Cardiac septum (tissue), 1 donor: ENCODE measurements at regions not wholly inside any gene's neighbourhood (a gene's known extent, or its start where the extent isn't known, plus 50 kb on each side); places are given as distances from the start of the nearest gene placed in this dataset.

Experiments used
- DNase-seq: peaks from one replicate; pipeline ENCODE4 v3.0.0-alpha.2; 2020; ENCODE audit warnings: low spot score
- intact Hi-C: fragments of 100-400 bp; cut with DNase I; formaldehyde crosslinking; loops from one replicate; pipeline ENCODE4 v1.14.0; 2022
- donor health status: DM: no; HTN: no; CAD: no.

DNA sequence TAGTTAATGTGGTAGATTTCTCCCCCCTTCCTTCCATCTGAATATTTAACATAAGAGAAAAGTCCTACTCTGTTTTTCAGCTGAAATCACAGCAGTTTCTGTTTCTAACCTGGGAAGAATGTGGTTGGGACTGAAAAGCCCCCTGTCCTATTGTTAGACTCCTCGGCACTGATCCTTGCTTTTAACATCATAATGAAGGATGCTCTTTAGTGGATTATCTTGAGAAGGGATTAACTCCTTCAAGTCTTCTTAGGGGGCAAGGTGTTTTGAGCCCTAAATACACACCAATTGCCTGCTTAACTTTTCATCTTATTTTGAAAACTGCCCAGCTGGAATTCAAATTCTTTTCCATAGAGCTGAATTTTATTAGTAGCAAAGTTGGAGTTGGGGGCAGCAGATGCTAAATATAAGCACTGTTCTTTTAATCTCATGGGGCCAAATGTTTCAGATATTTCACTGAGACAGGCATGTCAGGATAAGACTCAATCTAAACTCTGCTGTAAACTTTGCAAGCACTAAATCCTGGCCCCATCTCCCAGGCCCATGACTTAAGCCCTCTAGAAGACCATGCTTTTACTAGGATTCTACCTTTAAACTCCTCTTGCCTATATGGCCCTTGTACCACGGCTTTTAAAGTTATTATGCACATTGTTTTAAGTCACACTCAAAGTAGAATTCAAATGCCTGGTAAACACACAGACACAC lies 243.2 kb upstream of the NR2F2 start:
- no peak for DNase-seq
- intact Hi-C loops: no loop called here

DNA sequence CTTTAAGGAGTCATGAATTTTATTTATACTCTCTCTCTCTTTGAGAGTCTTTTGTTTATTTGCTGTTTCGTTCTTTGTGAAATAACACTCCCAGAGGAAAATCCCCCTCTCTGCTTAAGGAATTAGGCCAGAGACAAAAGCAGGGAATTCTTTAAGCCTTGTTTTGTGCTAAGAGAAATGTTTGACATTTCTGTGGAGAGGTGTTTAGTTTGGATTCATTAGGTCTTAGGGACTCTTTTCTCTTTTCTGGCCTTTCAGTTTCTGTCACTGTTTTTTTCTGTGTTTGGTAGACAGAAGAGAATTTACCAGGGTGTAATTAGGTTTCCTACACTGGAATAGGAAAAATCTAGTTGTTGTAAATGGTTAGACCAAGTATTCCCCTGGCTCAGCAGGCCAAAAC lies 241.8 kb upstream of the NR2F2 start:
- no peak for DNase-seq
- intact Hi-C loops: no loop called here

DNA sequence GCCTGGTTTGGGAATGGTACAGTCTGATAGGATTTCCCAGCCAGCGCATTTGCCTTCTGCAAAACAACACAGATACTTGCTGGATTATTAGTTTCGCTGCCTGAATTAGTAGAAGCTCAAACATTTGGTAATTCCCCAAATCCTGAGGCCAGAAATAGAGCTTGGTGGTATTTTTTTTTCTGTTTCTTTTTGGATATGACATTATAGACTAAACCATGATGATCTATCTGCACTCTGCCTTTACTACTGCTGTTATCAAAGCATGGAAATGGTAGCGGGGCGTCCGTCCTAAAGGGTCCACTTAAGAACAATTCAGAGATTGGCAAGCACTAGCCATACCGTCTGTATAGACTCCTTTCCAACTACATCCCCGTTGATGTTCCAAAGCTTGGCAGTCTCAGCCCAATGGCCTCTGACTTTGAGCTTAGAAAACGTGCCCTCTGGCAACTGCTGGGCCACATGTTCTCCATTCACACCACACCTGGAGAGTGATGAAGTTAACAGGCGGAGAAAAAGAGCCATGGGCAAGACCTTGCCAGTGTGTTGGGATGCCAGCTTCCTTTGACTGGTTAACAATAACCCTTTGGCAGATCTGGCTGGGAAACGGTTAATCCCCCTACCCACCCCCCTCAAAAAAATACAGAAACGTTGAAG lies 241.0 kb upstream of the NR2F2 start:
- DNase-seq: no peak
- intact Hi-C loops: no loop called here

DNA sequence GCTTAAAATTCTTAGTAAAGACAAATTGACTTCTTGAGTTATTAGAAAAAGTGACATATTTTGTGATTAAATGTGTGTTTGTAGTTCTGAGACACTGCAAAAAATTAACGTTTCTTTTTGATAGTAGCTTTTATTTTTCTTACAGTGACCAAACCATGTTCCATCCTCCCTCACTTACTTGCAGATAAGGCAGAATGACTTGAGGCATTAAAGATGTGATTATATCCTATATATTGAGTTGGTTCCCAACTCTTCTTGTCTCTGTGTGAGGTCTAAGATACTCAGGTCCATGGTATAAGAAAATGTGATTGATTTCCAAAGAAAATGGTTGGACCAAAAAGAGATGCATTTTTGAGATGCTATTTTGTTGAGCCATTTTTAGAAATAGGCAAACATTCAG lies 238.3 kb upstream of the NR2F2 start:
- intact Hi-C loops: no loop called here
- DNase-seq: no peak

DNA sequence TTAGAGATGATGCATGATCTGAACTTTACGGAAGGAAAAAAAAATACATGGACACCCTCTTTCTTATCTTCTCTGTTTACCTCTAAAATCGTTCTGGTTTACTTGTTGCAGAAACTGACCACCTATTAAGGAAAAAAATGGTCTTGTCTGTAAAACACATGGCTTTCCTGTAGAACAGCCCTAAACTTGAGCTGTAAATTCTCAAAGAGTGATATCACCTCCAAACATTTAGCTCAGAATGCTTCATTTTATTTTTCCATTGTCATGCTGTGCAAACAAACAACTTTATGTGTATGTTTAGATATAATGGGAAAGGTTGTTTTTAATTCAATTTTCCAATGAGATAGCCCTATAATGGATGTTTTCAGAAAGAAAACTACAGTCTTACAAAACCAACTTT lies 237.4 kb upstream of the NR2F2 start:
- no peak for DNase-seq
- intact Hi-C loops: no loop called here

DNA sequence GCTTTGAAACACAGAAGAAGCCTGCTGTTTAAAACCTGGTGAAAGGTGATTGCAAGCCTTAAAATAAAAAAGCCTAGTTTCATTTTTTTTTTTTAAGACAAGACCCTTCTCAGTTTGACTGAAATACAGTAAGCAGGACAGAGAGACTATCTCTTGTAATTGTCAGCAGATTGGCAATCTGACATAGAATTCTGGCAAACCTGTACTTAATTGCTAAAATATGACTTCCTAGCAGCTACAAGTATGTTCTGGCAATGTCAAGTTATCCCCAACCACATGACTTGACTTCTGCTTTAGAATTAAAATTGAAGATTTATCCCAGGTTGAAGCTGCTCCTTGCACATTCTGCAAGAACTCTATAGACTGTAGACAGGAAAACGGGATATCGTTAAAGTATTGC lies 232.8 kb upstream of the NR2F2 start:
- DNase-seq: no peak
- intact Hi-C loops: no loop called here

DNA sequence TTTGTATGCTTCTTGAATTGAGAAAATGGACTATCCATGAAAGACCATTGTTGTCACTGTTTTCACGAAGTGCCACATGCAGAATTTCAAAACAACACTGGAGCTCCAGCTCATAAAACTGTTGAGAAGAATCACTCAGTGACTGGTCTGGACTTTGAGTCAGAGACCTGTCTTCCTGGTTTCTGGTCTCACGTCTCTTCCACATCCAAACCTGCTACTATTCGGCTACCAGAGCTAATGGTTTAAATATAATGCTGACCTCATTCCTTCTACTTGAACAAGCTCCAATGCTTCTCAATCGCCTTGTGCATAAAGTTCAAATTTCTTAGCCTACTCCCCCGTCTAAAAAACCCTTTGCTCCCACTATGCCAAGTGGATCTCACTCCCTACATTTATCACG lies 227.9 kb upstream of the NR2F2 start:
- intact Hi-C loops: no loop called here
- DNase-seq: no peak

DNA sequence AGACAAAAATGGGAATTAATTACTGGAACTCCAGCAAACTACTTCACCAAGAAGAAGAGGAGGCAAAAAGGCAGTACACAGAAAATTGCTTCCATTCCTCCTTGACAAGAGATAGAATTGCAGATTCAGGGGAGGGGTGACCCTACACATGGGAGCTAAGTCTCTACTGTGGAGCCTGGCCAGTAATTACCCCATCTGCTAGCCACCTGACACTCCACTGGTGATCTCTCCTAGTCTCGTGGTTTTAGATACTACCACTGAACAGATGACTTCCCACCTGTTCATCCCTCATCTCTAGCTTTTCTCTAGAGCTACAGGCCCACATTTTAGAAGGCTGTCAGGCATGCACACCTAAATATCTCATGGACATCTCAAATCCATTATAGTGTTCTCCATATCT lies 224.3 kb upstream of the NR2F2 start:
- intact Hi-C loops: no loop called here
- no peak for DNase-seq

DNA sequence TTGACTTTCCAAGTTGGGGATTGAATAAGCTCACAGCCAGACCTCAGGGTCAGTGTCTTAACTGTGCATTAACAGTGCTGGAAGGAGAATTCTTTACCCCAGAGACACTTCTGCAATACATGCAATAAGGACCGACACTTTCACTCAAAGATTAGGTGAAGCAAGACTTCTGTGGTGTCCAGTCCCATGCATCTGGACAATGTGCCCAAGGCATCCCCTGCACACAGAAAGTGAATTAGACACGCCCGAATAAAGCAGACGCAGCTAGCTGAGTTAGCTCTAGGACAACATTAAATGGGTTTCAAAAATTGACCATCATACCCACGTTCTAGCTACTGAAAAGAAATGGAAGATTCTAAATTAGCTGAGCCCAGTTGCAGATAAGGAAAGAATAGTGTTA lies 223.9 kb upstream of the NR2F2 start:
- DNase-seq: no peak
- intact Hi-C loops: no loop called here

DNA sequence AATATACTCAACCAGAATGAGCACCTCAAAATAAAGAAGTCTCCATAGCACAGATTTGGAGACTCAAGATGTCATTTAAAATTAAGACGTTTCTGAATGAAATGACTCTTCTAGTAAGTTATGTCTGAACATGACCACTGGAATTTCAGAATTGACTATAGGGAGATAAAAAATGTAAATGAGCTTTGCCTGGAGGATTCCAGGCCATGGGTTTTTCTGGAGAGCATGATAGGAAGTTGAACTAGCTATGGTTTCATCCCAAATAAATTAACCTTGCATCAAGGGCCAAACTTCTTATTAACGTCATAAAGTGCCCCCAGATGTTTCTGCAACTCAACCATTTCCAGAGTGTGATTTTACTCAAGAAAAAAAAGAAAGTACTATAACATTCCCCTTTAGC lies 222.6 kb upstream of the NR2F2 start:
- DNase-seq: no peak
- intact Hi-C loops: no loop called here

DNA sequence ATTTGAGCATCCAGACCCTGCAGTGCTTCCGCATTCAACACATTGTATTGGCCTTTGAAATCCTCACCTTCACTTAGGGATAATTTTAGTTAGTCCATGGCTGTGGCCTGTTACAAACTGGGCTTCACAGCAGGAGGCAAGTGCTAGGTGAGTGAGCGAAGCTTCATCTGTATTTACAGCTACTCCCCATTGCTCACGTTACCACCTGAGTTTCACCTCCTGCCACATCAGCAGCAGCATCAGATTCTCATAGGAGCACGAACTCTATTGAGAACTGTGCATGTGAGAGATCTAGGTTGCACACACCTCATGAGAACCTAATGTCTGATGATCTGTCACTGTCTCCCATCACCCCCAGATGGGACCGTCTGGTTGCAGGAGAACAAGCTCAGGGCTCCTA lies 222.1 kb upstream of the NR2F2 start:
- DNase-seq: no peak
- intact Hi-C loops: no loop called here

DNA sequence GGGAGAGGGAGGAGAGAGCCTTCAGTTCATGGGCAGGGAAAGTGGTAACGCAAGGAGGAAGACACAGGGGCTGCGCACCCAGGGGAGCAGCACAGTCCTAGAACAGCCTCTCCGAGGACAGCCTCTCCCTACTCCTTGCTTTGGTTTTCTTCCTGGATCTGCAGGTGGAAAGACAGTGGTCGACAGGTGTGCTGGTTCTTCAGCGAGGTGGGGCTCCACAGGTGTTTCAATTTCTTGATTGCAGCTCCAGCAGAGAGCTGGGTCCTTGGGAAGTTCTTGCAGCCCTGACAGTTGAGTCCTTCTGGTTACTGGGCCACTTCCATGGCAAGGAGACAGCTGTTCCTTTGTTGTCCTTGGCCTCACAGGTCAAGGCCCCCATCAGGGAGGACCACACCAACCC lies 220.7 kb upstream of the NR2F2 start:
- intact Hi-C loops: no loop called here
- no peak for DNase-seq

DNA sequence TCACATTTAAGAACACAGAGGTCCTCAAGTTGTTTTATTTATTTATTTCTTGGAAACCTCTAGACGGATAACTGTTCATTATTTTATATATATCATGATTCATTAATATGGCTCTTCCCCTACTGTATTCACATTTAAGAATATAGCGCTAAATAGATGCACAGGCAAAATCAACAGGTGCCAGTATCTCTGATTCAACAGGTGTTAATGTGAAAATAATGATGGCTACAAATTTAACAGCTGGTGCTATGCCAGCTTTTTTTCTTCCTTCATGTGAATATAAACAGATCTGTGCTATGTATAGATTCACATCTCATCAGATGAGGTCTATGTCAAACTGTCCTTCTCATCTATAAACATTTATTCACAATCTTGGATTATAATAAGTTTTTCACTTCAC lies 218.5 kb upstream of the NR2F2 start:
- intact Hi-C loops: no loop called here

DNA sequence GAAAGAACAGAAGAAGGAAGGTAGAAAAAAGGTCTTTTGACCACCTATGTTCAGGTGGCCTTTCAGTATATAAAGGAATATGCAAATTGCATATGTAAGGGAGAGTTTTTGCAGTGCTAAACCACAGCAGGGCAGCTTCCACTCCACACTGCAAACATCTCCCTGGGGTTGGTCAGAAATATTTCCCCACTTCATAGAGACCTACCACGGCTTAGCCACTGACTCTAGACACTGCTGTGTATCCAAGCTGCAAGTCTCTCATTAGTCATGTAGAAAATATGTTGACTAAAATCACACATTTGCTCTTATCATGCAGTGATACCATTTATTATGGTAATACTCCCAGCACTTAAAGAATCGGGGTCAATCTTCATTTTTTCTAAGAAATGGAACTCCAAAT lies 214.9 kb upstream of the NR2F2 start:
- DNase-seq: no peak
- intact Hi-C loops: no loop called here

More for the DNA sequence above, 218.5 kb upstream of the NR2F2 start:
- DNase-seq: no peak

DNA sequence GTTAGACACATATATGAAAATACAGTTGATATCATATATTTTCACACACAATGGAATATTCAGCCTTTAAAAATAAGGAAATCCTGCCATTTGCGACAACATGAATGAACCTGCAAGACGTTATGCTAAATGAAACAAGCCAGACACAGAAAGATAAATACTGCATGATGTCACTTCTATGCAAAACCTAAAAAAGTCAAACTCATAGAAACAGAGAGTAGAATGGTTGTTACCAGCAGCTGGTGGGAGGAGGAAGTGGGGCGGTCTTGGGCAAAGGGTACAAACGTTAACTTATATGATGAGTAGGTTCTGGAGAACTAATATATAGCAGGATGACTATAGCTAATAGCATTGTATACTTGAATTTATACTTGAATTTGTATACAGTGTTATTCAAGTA lies 213.2 kb upstream of the NR2F2 start:
- intact Hi-C loops: no loop called here
- DNase-seq: no peak

DNA sequence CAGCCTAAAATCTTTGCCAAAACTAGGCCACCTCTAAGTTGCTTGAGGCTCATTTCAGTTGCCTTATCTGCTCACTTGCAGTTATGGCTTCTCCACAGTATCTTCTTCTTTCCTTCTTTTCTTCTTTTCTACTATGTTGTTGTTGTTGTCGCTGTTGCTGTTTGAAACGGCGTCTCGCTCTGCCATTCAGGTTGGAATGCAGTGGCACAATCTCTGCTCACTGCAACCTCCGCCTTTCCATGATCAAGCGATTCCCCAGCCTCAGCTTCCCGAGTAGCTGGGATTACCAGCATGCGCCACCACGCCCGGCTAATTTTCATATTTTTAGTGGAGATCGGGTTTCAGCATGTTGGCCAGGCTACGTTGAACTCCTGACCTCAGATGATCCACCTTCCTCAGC lies 210.8 kb upstream of the NR2F2 start:
- no peak for DNase-seq
- intact Hi-C loops: no loop called here

DNA sequence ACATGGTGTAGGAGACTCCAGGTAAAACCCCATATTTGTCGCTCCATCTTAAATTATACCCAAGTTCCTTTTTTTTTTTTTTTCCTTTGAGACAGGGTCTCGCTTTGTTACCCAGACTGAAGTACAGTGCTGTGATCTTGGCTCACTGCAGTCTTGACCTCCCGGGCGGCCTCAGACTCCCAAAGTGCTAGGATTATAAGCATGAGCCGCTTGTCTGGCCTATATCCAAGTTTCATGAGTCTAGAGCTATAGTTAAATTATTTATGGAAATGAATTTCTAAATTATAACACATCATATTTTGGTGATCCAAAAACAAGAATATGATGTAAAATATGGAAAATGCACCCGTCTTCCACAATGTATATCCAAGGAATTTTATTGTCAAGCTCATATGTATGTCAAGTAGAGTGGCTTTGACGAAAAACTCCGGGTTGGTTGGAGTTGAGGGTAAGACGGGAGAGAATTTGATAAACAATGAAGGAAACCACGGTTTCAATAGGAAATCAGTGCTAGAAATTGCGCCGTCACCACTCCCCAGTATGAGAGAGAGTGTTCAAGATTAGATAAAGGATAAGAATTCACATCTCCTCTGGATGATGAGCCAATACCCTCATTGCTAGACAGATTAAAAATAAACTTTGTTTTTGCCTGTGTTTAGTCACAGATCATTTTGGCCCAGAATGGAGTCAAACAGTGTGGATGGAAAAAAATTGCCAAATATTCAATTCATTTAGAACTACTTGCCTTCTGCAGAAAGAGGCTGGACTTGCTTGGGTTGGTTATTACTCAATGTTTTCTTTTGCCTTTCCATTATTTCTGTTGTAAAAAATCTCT lies 209.2 kb upstream of the NR2F2 start:
- intact Hi-C loops: no loop called here
- DNase-seq: no peak

DNA sequence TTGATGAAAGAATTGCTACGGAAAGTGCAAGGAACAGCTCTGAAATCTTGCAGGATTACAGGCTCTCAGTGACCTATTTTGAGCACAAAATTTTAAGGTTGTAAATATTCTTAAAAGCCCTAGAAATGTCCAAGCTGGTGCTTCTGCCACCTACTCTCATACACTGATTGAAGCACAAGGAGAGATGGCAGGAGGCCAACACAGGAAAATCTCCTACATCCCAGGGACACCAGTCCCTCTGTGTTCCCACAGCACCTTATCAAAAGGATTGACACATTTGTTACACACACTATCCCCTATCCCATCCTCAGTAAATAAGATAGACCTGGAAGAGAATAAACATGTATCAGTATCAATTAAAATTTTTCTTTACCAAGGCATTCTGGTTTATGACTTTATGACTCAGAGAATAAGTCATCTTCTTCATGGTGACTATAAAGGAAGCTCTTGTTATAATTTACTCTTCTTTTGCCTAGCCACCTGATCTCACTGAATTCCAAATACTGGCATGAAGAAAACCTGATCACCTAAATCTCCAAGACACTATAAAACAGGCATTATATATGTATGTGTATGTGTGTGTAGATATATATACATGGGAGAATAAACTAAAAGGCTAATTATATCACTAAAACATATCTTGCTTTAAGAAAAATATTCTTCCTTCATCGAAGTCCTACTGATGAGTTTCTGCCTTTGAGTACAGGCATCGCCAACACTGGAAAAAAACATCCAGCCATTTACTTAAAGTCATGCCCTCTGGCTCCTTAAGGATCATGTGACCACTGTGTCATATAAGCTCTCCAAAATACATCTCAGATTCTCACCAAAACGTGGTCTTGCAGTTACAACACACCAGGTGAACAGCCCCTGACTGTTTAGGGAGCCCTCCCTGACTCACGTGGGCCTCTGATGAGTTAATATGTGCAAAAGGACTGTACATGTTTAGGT lies 208.1 kb upstream of the NR2F2 start:
- intact Hi-C loops: no loop called here
- no peak for DNase-seq

DNA sequence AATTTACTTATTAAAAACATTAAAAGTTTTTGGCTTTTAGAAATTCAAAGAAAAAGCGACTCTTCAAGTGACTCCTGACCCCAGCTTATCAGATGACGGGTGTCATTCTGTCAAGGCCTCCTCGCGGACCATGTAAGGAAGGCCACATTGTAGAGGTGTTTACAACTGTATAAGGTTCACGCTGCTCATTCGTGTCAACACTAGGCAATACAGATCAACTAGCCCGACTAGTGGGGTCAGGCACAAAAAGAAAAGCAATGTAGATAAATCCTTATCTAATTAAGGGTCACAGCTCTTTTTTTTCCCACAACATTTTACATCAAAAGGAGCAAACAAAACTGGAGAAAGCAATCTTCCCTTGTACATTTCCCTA lies 207.5 kb upstream of the NR2F2 start:
- DNase-seq: no peak
- intact Hi-C loops: no loop called here

DNA sequence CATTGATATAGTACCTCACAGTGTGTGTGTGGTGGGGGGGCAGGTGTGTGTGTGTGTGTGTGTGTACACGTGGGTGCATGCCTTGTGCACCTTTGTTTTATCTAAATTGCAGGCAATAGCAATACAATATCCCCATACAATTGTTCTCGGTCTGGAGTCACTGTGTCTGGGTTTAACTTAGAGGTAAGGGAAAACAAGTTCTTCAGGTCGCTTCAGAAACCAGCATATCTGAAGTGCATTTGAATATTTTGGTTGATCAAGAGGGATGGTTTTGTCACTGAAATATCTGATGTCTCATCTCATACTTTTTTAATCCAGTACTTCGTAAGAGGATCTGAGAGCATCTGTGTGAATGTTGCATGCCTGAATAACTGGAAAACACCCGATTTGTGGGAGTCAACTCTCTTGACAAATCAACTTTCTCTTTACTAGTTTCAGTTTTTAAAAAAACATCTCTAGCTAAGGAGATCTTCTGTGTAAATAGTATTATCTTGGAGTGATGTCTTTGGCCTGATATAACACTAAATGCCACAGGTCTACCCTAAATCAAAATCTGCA lies 206.8 kb upstream of the NR2F2 start:
- no peak for DNase-seq
- intact Hi-C loops: no loop called here
